Cardiac muscle cell (in vitro differentiated cells and primary cell): ENCODE measurements at regions not wholly inside any gene's neighbourhood (a gene's known extent, or its start where the extent isn't known, plus 50 kb on each side); places are given as distances from the start of the nearest gene placed in this dataset.
A peak's percentile ranks its signal among the peaks of the same experiment; 100 is the strongest.

Experiments
- DNase-seq, 2 donors: peaks; one replicate each; pipeline versions ENCODE4 v3.0.0 to v3.0.0-alpha.2; 2010 to 2017; ENCODE audit warnings: low read depth in 1 of 2, low spot score in 1 of 2
- H3K27ac ChIP-seq: fragments of 200-600 bp; sonication (generic); 2 replicates; pipeline ENCODE4 v1.5.1; 2016
- H3K27me3 ChIP-seq: fragments of 200-600 bp; sonication (generic); 2 replicates; pipeline ENCODE4 v1.6.0; 2016; ENCODE audit warnings: control low read depth
- H3K36me3 ChIP-seq: fragments of 200-600 bp; sonication (generic); 2 replicates; pipeline ENCODE4 v1.5.1; 2016; ENCODE audit warnings: control low read depth
- H3K4me1 ChIP-seq: fragments of 200-600 bp; sonication (generic); 2 replicates; pipeline ENCODE4 v1.8.1; 2017; ENCODE audit warnings: low read depth, mild to moderate bottlenecking, mixed run types
- H3K4me3 ChIP-seq: fragments of 200-600 bp; sonication (generic); 2 replicates; pipeline ENCODE4 v1.5.1; 2016; ENCODE audit warnings: mild to moderate bottlenecking
- H3K9me3 ChIP-seq: fragments of 200-600 bp; sonication (generic); 2 replicates; pipeline ENCODE4 v1.5.1; 2017; ENCODE audit warnings: low read depth, mild to moderate bottlenecking, control low read depth
- CTCF ChIP-seq: IDR thresholded peaks from 2 replicates; pipeline ENCODE4 v1.5.1; 2012; ENCODE audit warnings: low read depth, mild to moderate bottlenecking, low read length

GRCh38 chr13:80577285-80577684 lies 236.4 kb upstream of the SPRY2 start:
- Histone ChIP-seq H3K36me3 (no peaks in the 10 kb centered on the region), H3K4me1 (no peaks in the 10 kb centered on the region), H3K27me3 (no peaks in the 10 kb centered on the region), H3K4me3 (no peak overlapping the region), H3K27ac (no peak overlapping the region), H3K9me3 (no peaks in the 10 kb centered on the region)
- no peak for DNase-seq
- TF ChIP-seq CTCF, result no peak

GRCh38 chr13:80574113-80574850 lies 233.4 kb upstream of the SPRY2 start:
- Histone ChIP-seq H3K4me3 (no peak overlapping the region), H3K27ac (no peak overlapping the region), H3K27me3 (no peaks in the 10 kb centered on the region), H3K36me3 (no peaks in the 10 kb centered on the region), H3K9me3 (no peaks in the 10 kb centered on the region), H3K4me1 (no peaks in the 10 kb centered on the region)
- no peak for DNase-seq
- no peak for TF ChIP-seq CTCF

GRCh38 chr13:80572923-80573316 lies 232.0 kb upstream of the SPRY2 start:
- no peak for DNase-seq
- no peaks in the 10 kb centered on the region for H3K9me3 ChIP-seq
- no peaks in the 10 kb centered on the region for H3K27me3 ChIP-seq
- no peak overlapping the region for H3K27ac ChIP-seq
- no peak for TF ChIP-seq CTCF
- H3K4me1 ChIP-seq, result no peaks in the 10 kb centered on the region
- H3K4me3 ChIP-seq, result no peak overlapping the region
- H3K36me3 ChIP-seq, result no peaks in the 10 kb centered on the region

- H3K36me3 ChIP-seq, result no peaks in the 10 kb centered on the region
- no peaks in the 10 kb centered on the region for H3K9me3 ChIP-seq
- no peak for DNase-seq
- H3K4me1 ChIP-seq, result no peaks in the 10 kb centered on the region
- no peaks in the 10 kb centered on the region for H3K27me3 ChIP-seq
- H3K4me3 ChIP-seq, result no peak overlapping the region
- TF ChIP-seq CTCF, result no peak
- H3K27ac ChIP-seq, result no peak overlapping the region
Observed at GRCh38 chr13:80572308-80572922, 231.5 kb upstream of the SPRY2 start.

- Histone ChIP-seq H3K27me3 (no peaks in the 10 kb centered on the region), H3K36me3 (no peaks in the 10 kb centered on the region), H3K4me3 (no peak overlapping the region), H3K27ac (no peak overlapping the region), H3K4me1 (no peaks in the 10 kb centered on the region), H3K9me3 (no peaks in the 10 kb centered on the region)
- TF ChIP-seq CTCF, result no peak
- DNase-seq, result peak in 1 of 2 donors; percentile 20
Observed at GRCh38 chr13:80571346-80572307, 230.7 kb upstream of the SPRY2 start.
